Stimulated activated CD4-positive, alpha-beta T cell treated with anti-CD3 and anti-CD28 coated beads, TNF-alpha, amount 100 ng/mL, for 4 hours (primary cell): ENCODE measurements at regions not wholly inside any gene's neighbourhood (a gene's known extent, or its start where the extent isn't known, plus 50 kb on each side); places are given as distances from the start of the nearest gene placed in this dataset.

Experiments
- DNase-seq, 3 experiments: peaks; one replicate each; pipeline ENCODE4 v3.0.0-alpha.2; 2020; ENCODE audit warnings: low read depth in 3 of 3

- DNase-seq: peak; percentile 32 to 51 (median 34)
These were observed 164.9 kb downstream of the DHX15 start for GRCh38 chr4:24419181-24420034.

GRCh38 chr4:24417206-24417605 is 167.1 kb downstream of the DHX15 start:
- no peak for DNase-seq

- no peak for DNase-seq
These were observed 168.1 kb downstream of the DHX15 start for GRCh38 chr4:24416293-24416692.

GRCh38 chr4:24413311-24413784 is 171.0 kb downstream of the DHX15 start:
- DNase-seq: no peak

GRCh38 chr4:24411806-24412205 is 172.5 kb downstream of the DHX15 start:
- no peak for DNase-seq

- no peak for DNase-seq
These were observed 173.1 kb downstream of the DHX15 start for GRCh38 chr4:24411299-24411698.

GRCh38 chr4:24408640-24409039 is 175.7 kb downstream of the DHX15 start:
- no peak for DNase-seq

- no peak for DNase-seq
These were observed 178.4 kb downstream of the DHX15 start for GRCh38 chr4:24405926-24406325.

- DNase-seq: no peak
These were observed 179.0 kb downstream of the DHX15 start for GRCh38 chr4:24405341-24405740.

GRCh38 chr4:24404281-24404680 is 180.1 kb downstream of the DHX15 start:
- DNase-seq: no peak

GRCh38 chr4:24403265-24403664 is 181.1 kb downstream of the DHX15 start:
- DNase-seq: no peak

- no peak for DNase-seq
These were observed 183.8 kb downstream of the DHX15 start for GRCh38 chr4:24400537-24400936.

- no peak for DNase-seq
These were observed 187.4 kb downstream of the DHX15 start for GRCh38 chr4:24396988-24397387.

GRCh38 chr4:24395937-24396336 is 188.4 kb downstream of the DHX15 start:
- no peak for DNase-seq

GRCh38 chr4:24394041-24394440 is 190.3 kb downstream of the DHX15 start:
- DNase-seq: no peak

GRCh38 chr4:24392613-24393012 is 191.7 kb downstream of the DHX15 start:
- DNase-seq: no peak

- no peak for DNase-seq
These were observed 202.0 kb downstream of the DHX15 start for GRCh38 chr4:24382381-24382780.

GRCh38 chr4:24380957-24381665 is 203.2 kb downstream of the DHX15 start:
- DNase-seq: no peak

GRCh38 chr4:24373704-24374103 is 210.7 kb downstream of the DHX15 start:
- DNase-seq: no peak

GRCh38 chr4:24372881-24373280 is 211.5 kb downstream of the DHX15 start:
- DNase-seq: no peak

GRCh38 chr4:24372341-24372740 is 212.0 kb downstream of the DHX15 start:
- no peak for DNase-seq

GRCh38 chr4:24370421-24370820 is 213.9 kb downstream of the DHX15 start:
- DNase-seq: no peak

GRCh38 chr4:24369507-24370029 is 214.8 kb downstream of the DHX15 start:
- DNase-seq: no peak
